ENCODE measurements at regions not wholly inside any gene's neighbourhood (a gene's known extent, or its start where the extent isn't known, plus 50 kb on each side); places are given as distances from the start of the nearest gene placed in this dataset.

DNA sequence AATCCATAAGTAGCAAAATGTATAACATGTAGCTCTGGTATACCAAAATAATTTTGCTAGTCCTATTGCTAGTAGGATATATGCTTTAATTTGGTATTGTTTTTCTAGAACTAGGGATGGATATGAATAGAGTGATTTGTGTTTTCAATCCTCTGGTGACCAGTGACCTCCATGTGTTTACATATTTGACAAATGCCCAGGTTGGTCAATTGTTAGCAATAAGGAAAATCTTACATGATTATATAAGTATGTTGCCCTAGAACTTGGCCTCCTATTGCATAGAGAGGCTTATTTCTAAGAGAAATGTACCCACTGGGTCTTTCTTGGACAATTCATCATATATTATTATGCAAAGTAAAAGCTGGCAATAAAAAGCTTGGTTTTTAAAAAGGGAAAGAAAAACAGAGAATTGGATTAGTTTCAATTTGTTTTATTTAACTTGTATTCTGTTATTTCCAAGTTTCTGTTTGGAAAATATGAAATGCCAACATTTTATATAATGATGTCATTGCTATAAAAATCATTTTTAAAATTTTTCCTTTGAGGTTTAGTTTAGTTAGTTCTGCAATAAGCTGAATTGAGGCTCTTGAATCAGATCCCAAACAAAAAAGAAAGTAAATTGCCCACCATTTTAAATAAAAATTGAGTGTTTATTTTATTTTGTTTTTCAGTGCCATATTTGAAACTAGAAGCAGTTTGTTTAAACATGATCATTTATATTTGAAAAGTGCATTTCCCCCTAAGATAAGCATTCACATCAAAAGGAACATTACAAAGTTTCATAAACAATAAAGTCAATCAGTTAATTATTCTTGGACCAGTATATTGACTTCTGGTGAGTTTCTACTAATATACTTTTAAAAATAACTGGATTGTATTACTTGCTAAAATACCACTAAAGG is 210.9 kb downstream of the ZC3H11B start:
- TF ChIP-seq, protein P1, sequence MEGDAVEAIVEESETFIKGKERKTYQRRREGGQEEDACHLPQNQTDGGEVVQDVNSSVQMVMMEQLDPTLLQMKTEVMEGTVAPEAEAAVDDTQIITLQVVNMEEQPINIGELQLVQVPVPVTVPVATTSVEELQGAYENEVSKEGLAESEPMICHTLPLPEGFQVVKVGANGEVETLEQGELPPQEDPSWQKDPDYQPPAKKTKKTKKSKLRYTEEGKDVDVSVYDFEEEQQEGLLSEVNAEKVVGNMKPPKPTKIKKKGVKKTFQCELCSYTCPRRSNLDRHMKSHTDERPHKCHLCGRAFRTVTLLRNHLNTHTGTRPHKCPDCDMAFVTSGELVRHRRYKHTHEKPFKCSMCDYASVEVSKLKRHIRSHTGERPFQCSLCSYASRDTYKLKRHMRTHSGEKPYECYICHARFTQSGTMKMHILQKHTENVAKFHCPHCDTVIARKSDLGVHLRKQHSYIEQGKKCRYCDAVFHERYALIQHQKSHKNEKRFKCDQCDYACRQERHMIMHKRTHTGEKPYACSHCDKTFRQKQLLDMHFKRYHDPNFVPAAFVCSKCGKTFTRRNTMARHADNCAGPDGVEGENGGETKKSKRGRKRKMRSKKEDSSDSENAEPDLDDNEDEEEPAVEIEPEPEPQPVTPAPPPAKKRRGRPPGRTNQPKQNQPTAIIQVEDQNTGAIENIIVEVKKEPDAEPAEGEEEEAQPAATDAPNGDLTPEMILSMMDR (conservative IDR thresholded peaks at IDR 0.05; ENCODE audit: low read length), result no peak
- TF ChIP-seq EZH2phosphoT487 (IDR thresholded peaks at IDR 0.05; ENCODE audit: borderline replicate concordance), result no peak
